ENCODE measurements at regions not wholly inside any gene's neighbourhood (a gene's known extent, or its start where the extent isn't known, plus 50 kb on each side); places are given as distances from the start of the nearest gene placed in this dataset.
"Not testable (repeated sequence)": the region's sequence is repeated elsewhere in the genome, so short reads cannot be mapped to it uniquely, and the experiment has no call there.

DNA sequence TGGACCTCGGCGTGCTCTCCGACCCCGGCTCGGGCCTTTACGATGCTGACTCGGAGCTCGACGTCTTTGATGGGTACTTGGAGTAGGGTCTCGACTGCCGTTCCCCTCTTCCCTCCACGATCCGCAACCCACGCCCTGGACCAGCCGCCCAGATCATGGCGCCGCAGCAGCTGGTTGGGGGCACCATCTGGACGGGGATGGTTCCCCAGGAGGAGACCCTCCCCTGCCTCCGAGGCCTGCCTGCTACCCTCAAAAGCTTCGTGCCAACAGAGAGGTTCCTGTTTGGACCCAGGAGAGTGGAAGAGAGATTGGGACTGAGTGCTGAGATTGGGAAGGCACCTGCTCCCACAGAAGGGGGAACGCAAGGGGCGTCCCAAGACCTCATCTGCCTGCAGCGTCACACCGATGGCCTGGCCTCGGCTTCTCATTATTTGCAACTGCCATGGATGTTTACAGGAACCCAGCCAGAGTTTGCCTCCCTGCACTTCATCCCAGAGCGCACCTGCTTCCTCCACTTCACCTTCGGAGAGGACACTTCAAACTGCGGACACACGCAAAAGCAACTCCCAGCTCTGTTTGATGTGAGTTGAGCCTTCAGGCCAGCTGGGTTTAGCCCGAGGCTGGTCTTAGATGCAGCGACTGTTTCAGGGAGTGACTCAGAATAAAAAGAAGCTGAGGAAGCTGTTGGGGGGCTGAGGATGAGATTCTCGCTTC, 58.9 kb downstream of the GOLGA6L7 start:
- no CpG with 5 or more reads among the region's 32 CpGs for WGBS (ENCODE audit: insufficient coverage, insufficient read length)
- peak overlapping the region; percentile 4; the same call in 1 of the 2 replicates for H3K4me3 ChIP-seq (ENCODE audit: low read length)
- not testable (repeated sequence) for H3K27me3 ChIP-seq (ENCODE audit: control insufficient read depth, insufficient read depth, low read length); H3K36me3 ChIP-seq (ENCODE audit: control insufficient read depth, insufficient read depth, low read length); H3K9me3 ChIP-seq (ENCODE audit: control insufficient read depth, insufficient read depth, low read length); H3K4me1 ChIP-seq (ENCODE audit: control insufficient read depth, insufficient read depth, low read length); H3K27ac ChIP-seq (ENCODE audit: low read length)
- peak; percentile 20 for DNase-seq (ENCODE audit: low read depth, low spot score)

DNA sequence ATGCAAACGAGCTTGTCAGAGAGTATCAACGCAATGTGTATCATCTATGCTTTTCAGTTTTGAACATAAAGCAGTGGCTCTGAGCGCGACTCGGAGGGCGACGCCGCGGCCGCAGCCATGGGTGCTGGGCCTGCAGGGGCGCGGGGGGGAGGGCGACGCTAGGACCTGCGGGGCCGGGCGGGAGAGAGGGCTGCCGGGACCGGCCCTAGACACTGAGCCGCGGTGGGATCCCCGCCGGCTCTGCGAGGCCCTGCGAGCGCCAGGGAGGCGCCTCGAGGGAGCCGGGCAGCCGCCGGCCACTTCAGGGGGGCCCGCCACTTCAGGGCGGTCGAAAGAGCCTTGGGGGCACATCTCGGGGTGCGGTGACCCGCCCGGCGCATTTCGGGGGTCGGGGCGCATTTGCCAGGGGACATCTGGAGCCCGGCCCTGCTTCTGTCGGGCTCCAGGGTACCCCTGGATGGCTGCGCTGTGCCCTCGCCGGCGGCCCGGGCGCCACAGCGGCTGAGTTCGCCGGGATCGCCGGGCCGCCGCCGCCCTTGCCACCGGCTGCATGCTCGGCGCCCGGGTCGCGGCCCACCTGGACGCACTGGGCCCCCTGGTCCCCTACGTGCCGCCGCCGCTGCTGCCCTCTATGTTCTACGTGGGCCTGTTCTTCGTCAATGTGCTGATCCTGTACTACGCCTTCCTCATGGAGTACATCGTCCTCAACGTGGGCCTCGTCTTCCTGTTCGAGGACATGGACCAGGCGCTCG, 59.6 kb downstream of the GOLGA6L7 start:
- not testable (repeated sequence) for DNase-seq (ENCODE audit: low read depth, low spot score); H3K9me3 ChIP-seq (ENCODE audit: control insufficient read depth, insufficient read depth, low read length); H3K4me1 ChIP-seq (ENCODE audit: control insufficient read depth, insufficient read depth, low read length); H3K27ac ChIP-seq (ENCODE audit: low read length); H3K36me3 ChIP-seq (ENCODE audit: control insufficient read depth, insufficient read depth, low read length); H3K27me3 ChIP-seq (ENCODE audit: control insufficient read depth, insufficient read depth, low read length)
- no CpG with 5 or more reads among the region's 78 CpGs for WGBS (ENCODE audit: insufficient coverage, insufficient read length)
- peak overlapping the region; percentile 28; the same call in 1 of the 2 replicates for H3K4me3 ChIP-seq (ENCODE audit: low read length)

DNA sequence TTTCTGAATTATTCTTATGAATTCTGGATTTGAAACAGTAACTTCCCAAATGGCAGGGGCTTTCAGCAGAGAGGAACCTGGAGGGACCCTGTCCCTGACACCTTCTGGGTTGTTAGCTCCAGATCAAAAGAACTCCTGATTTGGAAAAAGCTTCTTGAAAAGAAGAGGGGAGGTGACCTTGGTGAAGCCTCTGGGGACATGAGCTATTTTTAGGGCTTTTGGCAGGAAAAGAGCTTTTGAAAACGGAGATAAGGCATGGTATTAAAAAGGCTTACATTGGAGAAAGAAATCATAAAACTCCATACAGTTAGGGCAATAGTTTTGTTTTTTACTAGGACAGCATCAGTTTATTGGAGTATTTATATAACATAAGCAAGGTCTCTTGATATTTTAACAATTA, 60.3 kb downstream of the GOLGA6L7 start:
- H3K4me3 ChIP-seq (ENCODE audit: low read length); H3K4me1 ChIP-seq (ENCODE audit: control insufficient read depth, insufficient read depth, low read length); H3K27me3 ChIP-seq (ENCODE audit: control insufficient read depth, insufficient read depth, low read length); H3K9me3 ChIP-seq (ENCODE audit: control insufficient read depth, insufficient read depth, low read length); DNase-seq (ENCODE audit: low read depth, low spot score); H3K27ac ChIP-seq (ENCODE audit: low read length); H3K36me3 ChIP-seq (ENCODE audit: control insufficient read depth, insufficient read depth, low read length): not testable (repeated sequence)
- no CpG with 5 or more reads among the region's 1 CpG for WGBS (ENCODE audit: insufficient coverage, insufficient read length)

DNA sequence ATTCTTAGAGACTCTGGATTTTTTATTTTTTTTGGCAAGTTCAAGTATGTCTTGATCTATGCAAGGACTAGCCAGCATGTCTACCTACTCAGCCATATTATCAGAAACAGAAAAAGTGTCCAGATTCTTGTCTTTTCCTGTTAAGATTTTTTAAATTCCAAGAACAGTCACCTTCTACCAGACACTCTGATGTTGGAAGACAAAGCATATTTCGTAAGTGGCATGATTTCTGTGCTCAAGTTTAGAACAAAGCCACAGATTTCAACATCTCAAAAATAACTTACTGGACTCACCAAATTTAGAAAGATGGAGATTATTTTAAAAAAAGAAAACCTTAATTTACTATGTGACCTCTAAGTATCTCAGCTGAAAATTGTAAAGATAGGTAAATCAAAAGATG, 61.9 kb downstream of the GOLGA6L7 start:
- WGBS (ENCODE audit: insufficient coverage, insufficient read length): no CpG with 5 or more reads among the region's 1 CpG
- no peak overlapping the region for H3K27ac ChIP-seq (ENCODE audit: low read length)
- no peaks in the 10 kb centered on the region for H3K36me3 ChIP-seq (ENCODE audit: control insufficient read depth, insufficient read depth, low read length)
- no peaks in the 10 kb centered on the region for H3K9me3 ChIP-seq (ENCODE audit: control insufficient read depth, insufficient read depth, low read length)
- no peak for DNase-seq (ENCODE audit: low read depth, low spot score)
- no peak overlapping the region for H3K4me3 ChIP-seq (ENCODE audit: low read length)
- H3K27me3 ChIP-seq (ENCODE audit: control insufficient read depth, insufficient read depth, low read length): no peaks in the 10 kb centered on the region
- no peaks in the 10 kb centered on the region for H3K4me1 ChIP-seq (ENCODE audit: control insufficient read depth, insufficient read depth, low read length)

DNA sequence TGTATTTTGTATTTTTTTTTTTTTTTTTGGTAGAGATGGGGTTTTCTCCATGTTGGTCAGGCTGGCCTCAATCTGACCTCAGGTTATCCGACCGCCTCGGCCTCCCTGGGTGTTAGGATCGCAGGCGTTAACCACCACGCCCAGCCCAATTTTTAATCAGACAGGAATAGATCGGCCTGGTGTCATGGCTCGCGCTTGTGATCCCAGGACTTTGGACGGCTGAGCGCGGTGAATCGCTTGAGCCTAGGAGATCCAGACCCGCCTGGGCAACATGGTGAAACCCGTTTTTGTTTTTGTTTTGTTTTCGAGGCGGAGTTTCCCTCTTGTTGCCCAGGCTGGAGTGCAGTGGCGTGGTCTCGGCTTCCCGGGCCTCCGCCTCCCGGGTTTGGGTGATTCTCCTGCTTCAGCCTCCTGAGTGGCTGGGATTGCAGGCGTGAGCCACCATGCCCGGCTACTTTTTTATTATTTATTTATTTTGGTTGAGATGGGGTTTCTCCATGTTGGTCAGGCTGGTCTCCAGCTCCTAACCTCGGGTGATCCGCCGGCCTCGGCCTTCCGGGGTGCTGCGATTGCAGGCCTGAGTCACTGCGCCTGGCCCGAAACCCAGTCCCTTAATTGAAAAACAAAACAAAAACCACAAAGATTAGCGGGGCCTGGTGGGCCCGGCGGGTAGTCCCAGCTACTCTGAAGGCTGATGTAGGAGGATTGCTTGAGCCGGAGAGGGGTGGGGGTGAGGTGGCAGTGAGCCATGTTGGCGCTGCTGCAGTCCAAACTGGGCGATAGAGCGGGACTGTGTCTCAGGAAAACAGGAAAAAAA, 63.9 kb downstream of the GOLGA6L7 start:
- H3K4me3 ChIP-seq (ENCODE audit: low read length); H3K4me1 ChIP-seq (ENCODE audit: control insufficient read depth, insufficient read depth, low read length); H3K27me3 ChIP-seq (ENCODE audit: control insufficient read depth, insufficient read depth, low read length); H3K36me3 ChIP-seq (ENCODE audit: control insufficient read depth, insufficient read depth, low read length); DNase-seq (ENCODE audit: low read depth, low spot score); H3K27ac ChIP-seq (ENCODE audit: low read length); H3K9me3 ChIP-seq (ENCODE audit: control insufficient read depth, insufficient read depth, low read length): not testable (repeated sequence)
- no CpG with 5 or more reads among the region's 39 CpGs for WGBS (ENCODE audit: insufficient coverage, insufficient read length)

DNA sequence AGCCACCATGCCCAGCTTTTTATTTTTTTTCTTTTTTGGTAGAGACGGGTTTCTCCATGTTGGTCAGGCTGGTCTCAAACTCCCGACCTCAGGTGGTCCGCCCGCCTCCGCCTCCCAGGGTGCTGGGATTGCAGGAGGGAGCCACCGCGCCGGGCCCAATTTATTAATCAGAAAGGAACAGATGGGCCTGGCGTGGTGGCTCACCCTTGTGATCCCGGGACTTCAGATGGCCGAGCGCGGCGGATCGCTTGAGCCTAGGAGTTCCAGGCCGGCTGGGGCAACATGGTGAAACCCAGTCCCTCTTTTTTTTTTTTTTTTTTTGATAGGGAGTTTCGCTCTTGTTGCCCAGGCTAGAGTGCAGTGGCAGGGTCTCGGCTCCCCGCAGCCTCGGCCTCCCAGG, 64.6 kb downstream of the GOLGA6L7 start:
- Histone ChIP-seq H3K9me3 (ENCODE audit: control insufficient read depth, insufficient read depth, low read length) (no peaks in the 10 kb centered on the region), H3K36me3 (ENCODE audit: control insufficient read depth, insufficient read depth, low read length) (no peaks in the 10 kb centered on the region), H3K4me3 (ENCODE audit: low read length) (no peak overlapping the region), H3K27me3 (ENCODE audit: control insufficient read depth, insufficient read depth, low read length) (no peaks in the 10 kb centered on the region), H3K4me1 (ENCODE audit: control insufficient read depth, insufficient read depth, low read length) (no peaks in the 10 kb centered on the region), H3K27ac (ENCODE audit: low read length) (no peak overlapping the region)
- DNase-seq (ENCODE audit: low read depth, low spot score): no peak
- no CpG with 5 or more reads among the region's 20 CpGs for WGBS (ENCODE audit: insufficient coverage, insufficient read length)

DNA sequence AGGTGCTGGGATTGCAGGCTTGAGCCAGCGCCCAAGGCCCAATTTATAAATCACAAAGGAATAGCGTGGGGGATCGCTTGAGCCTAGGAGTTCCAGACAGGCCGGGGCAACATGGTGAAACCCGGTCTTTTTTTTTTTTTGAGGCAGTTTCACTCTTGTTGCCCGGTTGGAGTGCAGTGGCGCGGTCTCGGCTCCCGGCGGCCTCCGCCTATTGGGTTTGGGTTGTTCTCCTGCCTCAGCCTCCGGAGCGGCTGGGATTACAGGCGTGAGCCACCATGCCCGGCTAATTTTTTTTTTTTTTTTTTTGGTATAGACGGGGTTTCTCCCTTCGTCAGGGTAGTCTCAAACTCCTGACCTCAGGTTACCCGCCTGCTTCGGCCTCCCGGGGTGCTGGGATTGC, 65.0 kb downstream of the GOLGA6L7 start:
- no peaks in the 10 kb centered on the region for H3K9me3 ChIP-seq (ENCODE audit: control insufficient read depth, insufficient read depth, low read length)
- no peaks in the 10 kb centered on the region for H3K4me1 ChIP-seq (ENCODE audit: control insufficient read depth, insufficient read depth, low read length)
- H3K27me3 ChIP-seq (ENCODE audit: control insufficient read depth, insufficient read depth, low read length): no peaks in the 10 kb centered on the region
- no CpG with 5 or more reads among the region's 21 CpGs for WGBS (ENCODE audit: insufficient coverage, insufficient read length)
- H3K27ac ChIP-seq (ENCODE audit: low read length): no peak overlapping the region
- no peaks in the 10 kb centered on the region for H3K36me3 ChIP-seq (ENCODE audit: control insufficient read depth, insufficient read depth, low read length)
- DNase-seq (ENCODE audit: low read depth, low spot score): no peak
- no peak overlapping the region for H3K4me3 ChIP-seq (ENCODE audit: low read length)

DNA sequence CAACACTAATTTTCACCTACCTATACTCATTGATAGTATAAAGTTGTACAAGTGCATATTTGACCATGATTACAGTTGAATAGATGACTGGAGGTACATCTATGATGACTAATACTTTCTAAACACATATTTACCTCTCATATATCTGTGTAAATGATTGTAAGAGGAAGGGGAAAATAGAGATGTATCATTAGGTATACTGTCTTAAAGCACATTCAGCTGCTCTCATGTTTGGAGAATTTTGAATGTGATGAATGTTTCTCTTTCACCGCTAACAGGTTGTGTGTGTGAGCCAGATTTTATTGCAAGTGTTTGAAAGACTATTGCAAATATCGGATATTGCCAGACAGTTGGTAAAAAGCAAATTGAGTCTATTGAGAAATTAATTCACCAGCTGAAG, 66.2 kb upstream of the GOLGA8M start:
- DNase-seq (ENCODE audit: low read depth, low spot score); H3K9me3 ChIP-seq (ENCODE audit: control insufficient read depth, insufficient read depth, low read length); H3K27me3 ChIP-seq (ENCODE audit: control insufficient read depth, insufficient read depth, low read length); H3K27ac ChIP-seq (ENCODE audit: low read length); H3K36me3 ChIP-seq (ENCODE audit: control insufficient read depth, insufficient read depth, low read length); H3K4me1 ChIP-seq (ENCODE audit: control insufficient read depth, insufficient read depth, low read length); H3K4me3 ChIP-seq (ENCODE audit: low read length): not testable (repeated sequence)
- WGBS (ENCODE audit: insufficient coverage, insufficient read length): no CpG with 5 or more reads among the region's 2 CpGs

DNA sequence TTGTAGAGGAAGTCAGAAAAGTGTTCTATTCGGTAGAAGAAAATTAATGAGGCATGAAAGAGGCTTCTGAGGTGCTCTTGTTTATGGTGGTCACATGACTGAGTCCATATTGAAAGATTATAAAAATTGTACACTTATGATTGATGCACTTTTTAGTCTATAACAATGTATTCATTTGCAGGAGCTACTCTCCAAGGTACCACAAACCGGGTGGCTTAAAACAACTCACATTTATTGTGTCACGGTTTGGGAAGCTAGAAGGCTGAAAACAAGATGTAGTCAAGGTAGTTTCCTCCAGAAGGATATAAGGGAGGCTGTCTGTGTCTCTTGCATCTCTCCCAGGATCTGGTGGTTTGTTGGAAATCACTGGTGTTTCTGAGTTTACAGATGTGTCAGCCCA, 60.6 kb upstream of the GOLGA8M start:
- WGBS (ENCODE audit: insufficient coverage, insufficient read length): no CpG with 5 or more reads among the region's 3 CpGs
- not testable (repeated sequence) for H3K4me1 ChIP-seq (ENCODE audit: control insufficient read depth, insufficient read depth, low read length); H3K4me3 ChIP-seq (ENCODE audit: low read length)

More for the DNA sequence above, 60.6 kb upstream of the GOLGA8M start:
- DNase-seq (ENCODE audit: low read depth, low spot score); H3K27ac ChIP-seq (ENCODE audit: low read length); H3K36me3 ChIP-seq (ENCODE audit: control insufficient read depth, insufficient read depth, low read length); H3K27me3 ChIP-seq (ENCODE audit: control insufficient read depth, insufficient read depth, low read length); H3K9me3 ChIP-seq (ENCODE audit: control insufficient read depth, insufficient read depth, low read length): not testable (repeated sequence)
